ENCODE measurements at regions not wholly inside any gene's neighbourhood (a gene's known extent, or its start where the extent isn't known, plus 50 kb on each side); places are given as distances from the start of the nearest gene placed in this dataset.

DNA sequence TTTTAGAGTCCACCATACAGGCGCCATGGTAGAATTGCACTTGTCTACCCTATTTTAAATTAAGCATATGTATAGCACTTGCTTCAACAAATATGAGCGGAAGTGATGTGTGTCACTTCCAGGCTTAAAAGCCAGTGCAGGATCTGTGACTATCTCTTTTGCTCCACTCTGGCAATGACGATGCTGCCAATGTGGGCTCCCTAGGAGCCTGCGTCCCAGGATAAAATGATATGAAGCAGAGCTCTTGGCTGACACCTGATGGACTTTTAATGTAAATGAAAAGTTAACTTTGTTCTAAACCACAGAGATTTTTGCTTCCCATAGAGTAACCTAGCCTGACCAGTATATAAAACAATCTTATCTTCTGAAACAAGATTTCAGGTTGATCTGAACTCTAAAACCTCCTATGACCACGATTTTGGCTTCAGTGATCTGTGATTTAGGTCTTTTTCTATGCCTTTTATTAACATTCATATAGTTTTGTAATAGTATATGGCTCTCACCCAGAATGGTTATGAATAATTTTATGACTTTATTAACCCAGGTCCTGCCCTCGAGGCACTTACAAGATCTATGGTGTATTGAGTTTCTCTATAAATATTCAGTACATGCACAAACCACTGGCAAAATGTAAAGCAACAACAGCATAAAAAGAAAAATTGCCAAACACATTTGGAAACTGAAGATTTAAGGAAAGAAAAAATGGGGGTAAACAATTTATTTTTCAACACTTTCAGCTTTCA, 422.5 kb upstream of the PIK3C3 start:
- no peak for DNase-seq

DNA sequence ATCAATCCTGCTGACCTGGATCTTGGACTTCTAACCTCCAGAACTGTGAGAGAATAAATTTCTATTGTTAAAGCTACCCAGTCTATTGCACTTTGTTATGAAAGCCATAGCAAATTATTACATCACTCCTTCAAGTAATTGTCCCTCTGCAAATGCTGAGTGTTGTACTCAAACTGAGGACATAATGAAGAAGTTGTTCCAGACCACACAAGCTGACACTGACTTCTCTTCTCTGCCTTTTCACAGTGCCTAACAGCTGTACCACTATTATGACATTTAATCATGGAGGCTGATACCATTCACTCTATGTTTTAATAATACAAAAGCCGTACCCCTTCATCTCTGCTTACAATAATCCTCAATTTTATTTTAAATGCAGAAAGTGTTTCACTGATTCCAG, 424.1 kb upstream of the PIK3C3 start:
- no peak for DNase-seq

GRCh38 chr18:41529093-41529492, 425.9 kb upstream of the PIK3C3 start:
- DNase-seq: no peak

GRCh38 chr18:41526054-41526453, 429.0 kb upstream of the PIK3C3 start:
- no peak for DNase-seq

- DNase-seq: no peak
Measured at GRCh38 chr18:41524674-41525470, 430.2 kb upstream of the PIK3C3 start.

DNA sequence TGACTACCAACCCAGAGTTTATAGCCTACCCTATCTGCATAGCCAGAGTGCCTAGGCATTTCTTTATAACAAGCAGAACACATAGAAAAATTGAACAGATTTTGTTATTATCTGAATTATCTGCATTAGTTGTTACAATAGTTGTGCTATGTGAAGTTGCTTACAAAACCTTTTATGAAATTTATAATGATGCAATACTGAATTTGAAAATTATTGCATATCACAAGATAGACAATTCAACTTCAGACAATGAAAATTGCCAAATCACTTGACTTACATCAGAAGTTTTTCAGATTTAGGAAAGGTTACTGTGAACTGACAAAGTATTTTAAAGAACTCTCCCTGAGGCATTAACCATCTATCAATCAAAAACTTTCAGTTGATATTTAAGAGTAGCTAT, 437.9 kb upstream of the PIK3C3 start:
- DNase-seq: no peak

GRCh38 chr18:41513438-41513837, 441.6 kb upstream of the PIK3C3 start:
- no peak for DNase-seq

DNA sequence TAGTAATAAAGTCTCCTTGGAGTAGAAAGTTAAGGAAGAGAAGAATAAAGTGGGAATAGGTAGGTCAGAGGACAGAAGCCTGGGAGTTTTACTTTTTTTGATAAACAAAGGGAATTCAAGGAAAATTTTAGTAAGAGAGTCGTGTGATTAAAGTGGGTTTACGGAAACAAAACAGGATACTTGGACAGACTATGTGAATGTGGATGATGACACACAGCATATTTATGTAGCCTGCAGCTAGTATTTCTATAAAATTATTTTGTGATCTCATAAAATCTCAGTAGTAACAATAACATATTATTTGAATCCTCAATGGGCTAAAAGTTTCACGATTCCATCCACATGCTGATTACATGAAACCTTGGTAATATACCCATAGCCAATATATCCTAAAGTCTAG, 450.7 kb upstream of the PIK3C3 start:
- DNase-seq: no peak

- no peak for DNase-seq
Measured at GRCh38 chr18:41501848-41502247, 453.2 kb upstream of the PIK3C3 start.

- DNase-seq: no peak
Measured at GRCh38 chr18:41499345-41499744, 455.7 kb upstream of the PIK3C3 start.

- DNase-seq: no peak
Measured at GRCh38 chr18:41490861-41491260, 464.2 kb upstream of the PIK3C3 start.

GRCh38 chr18:41486575-41486974, 468.5 kb upstream of the PIK3C3 start:
- no peak for DNase-seq

GRCh38 chr18:41484069-41484468, 471.0 kb upstream of the PIK3C3 start:
- DNase-seq: no peak

DNA sequence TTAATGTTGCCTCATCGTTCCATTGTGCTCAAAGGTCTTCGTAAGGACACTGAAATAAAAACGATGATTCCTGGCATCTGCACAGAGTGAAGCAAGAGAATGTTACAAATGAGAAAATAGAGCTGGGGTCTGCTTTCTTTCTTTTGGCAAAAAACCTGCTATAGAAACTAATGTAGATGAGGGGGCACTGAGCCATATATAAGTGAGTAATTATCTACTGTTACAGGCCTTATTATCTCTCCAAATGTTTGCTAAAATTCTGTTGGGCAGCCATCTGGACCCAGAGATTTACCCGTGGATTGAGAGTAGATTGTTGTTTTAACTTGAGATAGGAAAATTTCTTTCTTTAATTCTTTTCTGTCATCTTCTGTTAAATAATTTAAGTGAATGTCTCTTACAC, 472.5 kb upstream of the PIK3C3 start:
- DNase-seq: no peak

- DNase-seq: no peak
Measured at GRCh38 chr18:41466436-41467160, 488.4 kb upstream of the PIK3C3 start.

DNA sequence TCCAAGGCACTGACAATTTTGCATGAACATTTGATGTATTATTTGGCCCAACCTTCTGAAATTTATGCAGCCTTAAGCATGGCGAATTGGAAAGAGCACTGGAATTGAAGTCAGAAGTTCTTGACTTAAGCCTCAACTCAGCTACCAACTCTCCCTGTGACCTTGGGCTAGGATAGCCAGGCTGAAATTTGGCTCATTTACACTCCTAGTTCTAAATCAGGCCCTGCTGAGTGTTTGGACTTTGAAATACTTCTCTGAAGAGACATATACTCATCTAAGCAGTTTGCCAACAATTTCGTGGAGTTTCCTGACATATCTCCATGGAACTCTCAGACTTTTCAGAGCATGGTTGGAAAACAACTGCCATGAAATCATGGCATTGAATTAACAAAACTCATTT, 489.6 kb upstream of the PIK3C3 start:
- no peak for DNase-seq

DNA sequence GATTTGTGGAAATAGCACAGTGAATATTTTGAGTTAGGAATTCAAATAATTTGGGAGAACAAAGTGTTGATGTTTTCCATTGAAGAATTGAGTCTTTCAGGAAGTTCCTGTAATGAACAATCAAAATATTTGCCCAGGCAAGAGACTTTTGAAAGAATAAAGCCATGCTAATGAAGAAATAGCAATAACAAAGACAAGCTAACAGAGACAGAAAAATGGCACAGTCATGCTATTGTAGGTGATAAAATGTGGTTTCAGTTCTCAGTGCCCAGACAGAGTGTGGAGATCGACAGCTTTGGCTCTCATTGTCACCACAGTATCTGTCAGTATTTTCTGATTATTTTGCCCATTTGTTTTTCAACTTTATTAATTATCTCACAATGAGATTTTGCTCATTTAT, 490.8 kb upstream of the PIK3C3 start:
- DNase-seq: no peak

DNA sequence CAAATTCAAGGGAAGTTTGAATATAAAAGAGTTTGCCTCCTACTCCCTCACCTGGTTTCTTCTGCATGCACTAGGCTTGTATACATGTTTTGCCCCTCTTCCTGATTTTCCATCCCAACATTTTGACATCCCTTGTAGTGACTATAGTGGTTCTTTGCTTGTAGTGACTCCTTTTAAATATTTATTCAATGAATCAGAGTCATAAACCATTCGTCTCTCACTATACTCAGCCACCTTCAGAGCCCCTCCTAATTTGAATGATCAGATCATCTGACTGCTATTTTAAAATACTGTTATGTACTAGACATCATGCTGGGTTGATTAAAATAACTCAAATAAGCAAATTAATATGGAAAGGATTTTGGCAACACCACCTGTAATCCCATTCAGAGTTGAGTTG, 492.1 kb upstream of the PIK3C3 start:
- no peak for DNase-seq

DNA sequence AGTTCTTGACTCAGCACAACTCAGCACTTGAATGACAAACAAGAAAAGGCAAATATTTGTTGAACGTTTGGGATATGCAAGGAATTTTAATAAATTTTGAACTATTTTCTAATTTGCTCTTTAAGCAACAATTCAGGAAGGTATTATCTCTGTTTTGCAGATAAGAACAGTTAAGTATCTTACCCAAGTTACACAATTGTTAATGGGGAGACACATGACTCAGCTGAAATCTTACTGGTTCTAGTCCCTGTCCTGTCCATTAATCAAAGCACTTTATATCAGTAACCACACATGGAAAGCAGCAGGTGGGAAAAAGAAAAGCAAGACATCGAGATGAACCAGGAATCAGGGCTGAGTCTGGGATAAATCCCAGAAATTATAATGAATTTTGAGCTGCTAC, 493.9 kb upstream of the PIK3C3 start:
- no peak for DNase-seq

GRCh38 chr18:41459656-41460055, 495.4 kb upstream of the PIK3C3 start:
- DNase-seq: no peak

- DNase-seq: no peak
Measured at GRCh38 chr18:41458376-41458775, 496.7 kb upstream of the PIK3C3 start.

GRCh38 chr18:41457765-41458326, 497.2 kb upstream of the PIK3C3 start:
- no peak for DNase-seq

GRCh38 chr18:41456831-41457230, 498.2 kb upstream of the PIK3C3 start:
- DNase-seq: no peak

GRCh38 chr18:41449612-41450011, 505.4 kb upstream of the PIK3C3 start:
- DNase-seq: no peak
